Mucosa of stomach (tissue), 1 donor: ENCODE measurements at regions not wholly inside any gene's neighbourhood (a gene's known extent, or its start where the extent isn't known, plus 50 kb on each side); places are given as distances from the start of the nearest gene placed in this dataset.

Experiments
- H3K27me3 ChIP-seq: one replicate; pipeline ENCODE4 v1.7.0; 2013; ENCODE audit warnings: mild to moderate bottlenecking, low read length; ENCODE audit not compliant: control insufficient read depth, insufficient read depth
- H3K36me3 ChIP-seq: one replicate; pipeline ENCODE4 v1.7.0; 2013; ENCODE audit warnings: low read length; ENCODE audit not compliant: control insufficient read depth, insufficient read depth
- H3K4me1 ChIP-seq: one replicate; pipeline ENCODE4 v1.7.0; 2013; ENCODE audit warnings: mild to moderate bottlenecking, low read length; ENCODE audit not compliant: control insufficient read depth, insufficient read depth
- H3K4me3 ChIP-seq: one replicate; pipeline ENCODE4 v1.7.0; 2013; ENCODE audit warnings: low read length
- H3K9ac ChIP-seq: one replicate; pipeline ENCODE4 v1.7.0; 2013; ENCODE audit warnings: mild to moderate bottlenecking, low read length, moderate library complexity
- H3K9me3 ChIP-seq: one replicate; pipeline ENCODE4 v1.7.0; 2013; ENCODE audit warnings: mild to moderate bottlenecking, low read length, moderate library complexity; ENCODE audit not compliant: control insufficient read depth
- donor health status: Pancreatic carcinoma.

- Histone ChIP-seq H3K4me3 (no peak overlapping the region), H3K4me1 (no peaks in the 10 kb centered on the region), H3K9ac (no peak overlapping the region), H3K9me3 (no peaks in the 10 kb centered on the region), H3K36me3 (no peaks in the 10 kb centered on the region), H3K27me3 (no peaks in the 10 kb centered on the region)
These were observed 642.4 kb upstream of the SGCG start for GRCh38 chr13:22538400-22538799.

- H3K27me3 ChIP-seq = no peaks in the 10 kb centered on the region
- H3K9me3 ChIP-seq = no peaks in the 10 kb centered on the region
- no peak overlapping the region for H3K4me3 ChIP-seq
- H3K4me1 ChIP-seq = no peaks in the 10 kb centered on the region
- no peaks in the 10 kb centered on the region for H3K36me3 ChIP-seq
- no peak overlapping the region for H3K9ac ChIP-seq
These were observed 631.7 kb upstream of the SGCG start for GRCh38 chr13:22549126-22549525.

GRCh38 chr13:22561581-22561980, 619.2 kb upstream of the SGCG start:
- Histone ChIP-seq H3K9me3 (no peaks in the 10 kb centered on the region), H3K27me3 (no peaks in the 10 kb centered on the region), H3K4me1 (no peaks in the 10 kb centered on the region), H3K36me3 (no peaks in the 10 kb centered on the region), H3K4me3 (no peak overlapping the region), H3K9ac (no peak overlapping the region)

DNA sequence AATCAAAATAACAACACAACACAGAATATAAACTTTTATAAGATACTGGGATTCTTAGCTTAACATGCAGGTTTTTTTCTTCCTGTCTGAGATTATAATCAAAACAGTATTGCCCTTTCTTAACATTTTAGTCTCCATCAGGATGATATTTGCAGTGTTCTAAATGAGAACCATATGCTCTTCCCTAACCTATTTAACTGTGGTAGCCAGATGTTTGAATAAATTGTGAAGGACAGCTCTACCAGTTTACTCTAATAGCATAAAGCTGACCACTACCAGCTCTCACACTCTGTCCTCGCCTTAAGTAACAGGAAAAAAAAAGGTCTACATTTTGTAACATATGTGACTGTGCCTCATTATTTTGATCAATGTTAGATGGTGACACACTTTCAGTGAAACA, 618.7 kb upstream of the SGCG start:
- H3K9ac ChIP-seq = no peak overlapping the region
- H3K4me3 ChIP-seq = no peak overlapping the region
- H3K36me3 ChIP-seq = no peaks in the 10 kb centered on the region
- H3K27me3 ChIP-seq = no peaks in the 10 kb centered on the region
- H3K9me3 ChIP-seq = no peaks in the 10 kb centered on the region
- no peaks in the 10 kb centered on the region for H3K4me1 ChIP-seq

GRCh38 chr13:22563272-22563671, 617.5 kb upstream of the SGCG start:
- no peak overlapping the region for H3K4me3 ChIP-seq
- no peaks in the 10 kb centered on the region for H3K4me1 ChIP-seq
- H3K9ac ChIP-seq = no peak overlapping the region
- no peaks in the 10 kb centered on the region for H3K27me3 ChIP-seq
- no peaks in the 10 kb centered on the region for H3K36me3 ChIP-seq
- H3K9me3 ChIP-seq = no peaks in the 10 kb centered on the region

- no peaks in the 10 kb centered on the region for H3K27me3 ChIP-seq
- H3K4me3 ChIP-seq = no peak overlapping the region
- H3K9me3 ChIP-seq = no peaks in the 10 kb centered on the region
- no peaks in the 10 kb centered on the region for H3K36me3 ChIP-seq
- no peak overlapping the region for H3K9ac ChIP-seq
- H3K4me1 ChIP-seq = no peaks in the 10 kb centered on the region
These were observed 611.0 kb upstream of the SGCG start for GRCh38 chr13:22569811-22570210.

DNA sequence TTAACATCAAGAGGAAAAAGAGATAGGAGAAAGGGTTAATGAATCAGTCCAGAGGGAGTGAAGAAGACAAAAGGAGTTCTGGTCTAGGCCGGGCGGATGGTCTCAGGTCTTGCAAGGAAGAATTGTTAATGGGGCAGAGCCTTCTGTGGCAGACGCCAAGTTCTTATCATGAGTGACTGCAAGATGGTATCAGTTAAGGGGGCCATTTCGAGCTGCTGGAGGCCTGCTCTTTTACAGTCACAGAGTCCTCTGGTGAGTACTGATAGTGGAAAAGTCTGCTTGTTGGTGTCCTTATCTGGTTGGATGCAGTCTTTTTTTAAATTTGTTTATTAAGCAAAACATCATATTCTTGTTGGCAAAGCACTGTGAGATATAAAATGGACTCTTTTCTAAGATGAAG, 590.9 kb upstream of the SGCG start:
- H3K4me1 ChIP-seq = no peaks in the 10 kb centered on the region
- no peak overlapping the region for H3K9ac ChIP-seq
- no peaks in the 10 kb centered on the region for H3K9me3 ChIP-seq
- no peak overlapping the region for H3K4me3 ChIP-seq
- H3K36me3 ChIP-seq = no peaks in the 10 kb centered on the region
- no peaks in the 10 kb centered on the region for H3K27me3 ChIP-seq

- Histone ChIP-seq H3K9me3 (no peaks in the 10 kb centered on the region), H3K4me1 (no peaks in the 10 kb centered on the region), H3K4me3 (no peak overlapping the region)
These were observed 588.3 kb upstream of the SGCG start for GRCh38 chr13:22592515-22592914.

GRCh38 chr13:22594041-22594440, 586.7 kb upstream of the SGCG start:
- Histone ChIP-seq H3K9me3 (no peaks in the 10 kb centered on the region), H3K9ac (no peak overlapping the region), H3K27me3 (no peaks in the 10 kb centered on the region), H3K4me3 (no peak overlapping the region), H3K4me1 (no peaks in the 10 kb centered on the region), H3K36me3 (no peaks in the 10 kb centered on the region)

More at GRCh38 chr13:22592515-22592914, 588.3 kb upstream of the SGCG start:
- no peaks in the 10 kb centered on the region for H3K36me3 ChIP-seq
- H3K27me3 ChIP-seq = no peaks in the 10 kb centered on the region
- no peak overlapping the region for H3K9ac ChIP-seq

GRCh38 chr13:22596171-22596863, 584.5 kb upstream of the SGCG start:
- Histone ChIP-seq H3K4me3 (no peak overlapping the region), H3K4me1 (no peaks in the 10 kb centered on the region), H3K36me3 (no peaks in the 10 kb centered on the region), H3K9ac (no peak overlapping the region), H3K27me3 (no peaks in the 10 kb centered on the region), H3K9me3 (no peaks in the 10 kb centered on the region)

DNA sequence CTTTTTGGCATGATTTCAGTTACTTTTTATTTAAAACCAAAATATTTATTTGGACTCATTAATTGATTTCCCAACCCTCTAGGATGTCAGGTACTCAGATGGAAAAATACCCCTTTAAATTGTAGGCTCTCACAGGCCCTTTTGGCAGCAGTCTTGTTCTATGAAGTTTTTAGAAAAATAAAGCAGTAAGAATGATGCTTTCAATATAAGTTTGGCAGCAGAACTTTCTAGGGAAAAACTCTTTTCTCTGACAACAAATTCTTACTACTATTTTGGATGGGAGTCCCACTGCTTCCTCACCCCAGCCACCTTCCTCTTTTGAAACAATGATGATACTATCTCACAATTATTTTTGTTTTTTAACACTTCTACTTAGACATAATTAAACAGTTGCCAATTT, 581.6 kb upstream of the SGCG start:
- Histone ChIP-seq H3K9ac (no peak overlapping the region), H3K4me1 (no peaks in the 10 kb centered on the region), H3K9me3 (no peaks in the 10 kb centered on the region), H3K27me3 (no peaks in the 10 kb centered on the region), H3K4me3 (no peak overlapping the region), H3K36me3 (no peaks in the 10 kb centered on the region)

- Histone ChIP-seq H3K4me3 (no peak overlapping the region), H3K36me3 (no peaks in the 10 kb centered on the region), H3K9me3 (no peaks in the 10 kb centered on the region), H3K4me1 (no peaks in the 10 kb centered on the region), H3K9ac (no peak overlapping the region), H3K27me3 (no peaks in the 10 kb centered on the region)
These were observed 562.8 kb upstream of the SGCG start for GRCh38 chr13:22618002-22618401.

DNA sequence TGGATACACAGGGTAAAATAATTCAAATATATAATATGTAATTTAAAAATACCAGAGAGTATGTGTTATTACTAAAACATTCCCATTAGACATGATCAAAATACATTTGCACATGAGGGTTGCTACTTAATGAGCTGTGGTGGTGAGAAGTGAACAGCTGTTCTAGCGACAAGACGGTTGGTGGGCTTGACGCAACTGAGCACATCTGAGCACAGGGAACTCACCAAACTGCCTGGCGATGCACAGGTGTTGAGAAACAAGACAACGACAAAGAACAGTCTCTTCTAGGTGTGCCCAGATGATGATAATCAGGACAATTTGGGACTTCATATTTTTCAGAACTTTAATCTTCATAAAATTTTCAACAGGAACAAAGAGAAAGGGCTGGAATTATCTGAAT, 555.1 kb upstream of the SGCG start:
- Histone ChIP-seq H3K4me3 (no peak overlapping the region), H3K27me3 (no peaks in the 10 kb centered on the region), H3K4me1 (no peaks in the 10 kb centered on the region), H3K9ac (no peak overlapping the region), H3K9me3 (no peaks in the 10 kb centered on the region), H3K36me3 (no peaks in the 10 kb centered on the region)
